HG02642 (cell line): ENCODE measurements at regions not wholly inside any gene's neighbourhood (a gene's known extent, or its start where the extent isn't known, plus 50 kb on each side); places are given as distances from the start of the nearest gene placed in this dataset.
"Not testable (repeated sequence)": the region's sequence is repeated elsewhere in the genome, so short reads cannot be mapped to it uniquely, and the experiment has no call there.

Experiments
- ATAC-seq: cut with Tn5 transposase; IDR thresholded peaks from one replicate; pipeline ENCODE4 v1.9.1; 2021; ENCODE audit warnings: mild to moderate bottlenecking; ENCODE audit not compliant: unreplicated experiment, poor library complexity

DNA sequence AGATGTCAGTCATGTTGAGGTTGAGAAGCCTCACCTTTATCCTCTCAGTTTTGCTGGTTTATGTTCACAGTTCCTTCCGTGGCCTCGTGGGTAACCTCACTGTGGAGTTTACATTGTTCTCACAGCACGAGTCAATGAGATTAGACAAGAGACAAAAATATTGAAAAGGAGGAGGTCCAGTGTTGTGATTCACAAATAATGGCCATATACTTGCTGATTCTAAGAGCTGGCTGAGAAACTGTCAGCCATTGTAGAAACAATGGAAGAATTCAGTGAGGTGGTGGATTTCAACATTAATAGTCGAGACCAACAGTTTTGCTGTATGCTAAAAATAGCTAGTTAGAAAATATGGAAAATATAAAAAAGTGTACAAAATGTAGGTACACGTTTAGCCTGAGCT, 176.4 kb upstream of the WSCD1 start:
- no peak for ATAC-seq

DNA sequence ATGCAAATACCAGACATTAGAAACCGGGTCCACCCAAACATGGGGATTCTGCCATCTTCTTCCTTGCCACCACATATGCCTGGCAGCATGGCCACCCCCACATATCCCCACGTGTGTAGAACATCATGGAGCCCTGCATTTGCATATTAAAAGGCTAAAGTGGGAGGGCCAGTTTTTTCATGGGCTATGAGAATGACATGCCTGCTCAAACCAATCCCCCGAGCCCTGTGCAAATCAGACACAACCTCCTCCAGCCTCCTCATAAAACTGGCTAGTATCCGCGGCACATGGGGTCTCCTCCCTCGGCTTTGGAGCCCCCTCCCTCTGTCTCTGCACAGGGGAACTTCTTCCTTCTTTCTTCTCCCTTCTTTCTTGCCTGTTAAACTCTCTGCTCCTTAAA, 174.9 kb upstream of the WSCD1 start:
- ATAC-seq, result no peak

DNA sequence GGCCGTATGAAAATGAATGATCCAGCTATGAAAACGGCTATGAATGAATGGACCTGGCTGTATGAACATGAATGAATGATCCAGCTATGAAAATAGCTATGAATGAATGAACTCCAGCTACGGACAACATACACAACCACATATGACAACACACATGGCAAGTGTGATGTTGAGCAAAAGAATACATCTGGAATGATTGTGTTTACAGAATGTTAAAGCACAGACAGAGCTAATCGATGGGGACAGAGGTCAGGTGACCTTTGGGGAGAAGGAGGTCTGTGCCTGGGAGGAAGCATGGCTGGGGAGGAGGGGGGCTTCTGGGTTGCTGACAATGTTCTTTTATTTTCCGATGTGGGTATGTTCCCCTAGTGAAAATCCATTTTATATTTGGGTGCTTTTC, 174.0 kb upstream of the WSCD1 start:
- ATAC-seq, result no peak

DNA sequence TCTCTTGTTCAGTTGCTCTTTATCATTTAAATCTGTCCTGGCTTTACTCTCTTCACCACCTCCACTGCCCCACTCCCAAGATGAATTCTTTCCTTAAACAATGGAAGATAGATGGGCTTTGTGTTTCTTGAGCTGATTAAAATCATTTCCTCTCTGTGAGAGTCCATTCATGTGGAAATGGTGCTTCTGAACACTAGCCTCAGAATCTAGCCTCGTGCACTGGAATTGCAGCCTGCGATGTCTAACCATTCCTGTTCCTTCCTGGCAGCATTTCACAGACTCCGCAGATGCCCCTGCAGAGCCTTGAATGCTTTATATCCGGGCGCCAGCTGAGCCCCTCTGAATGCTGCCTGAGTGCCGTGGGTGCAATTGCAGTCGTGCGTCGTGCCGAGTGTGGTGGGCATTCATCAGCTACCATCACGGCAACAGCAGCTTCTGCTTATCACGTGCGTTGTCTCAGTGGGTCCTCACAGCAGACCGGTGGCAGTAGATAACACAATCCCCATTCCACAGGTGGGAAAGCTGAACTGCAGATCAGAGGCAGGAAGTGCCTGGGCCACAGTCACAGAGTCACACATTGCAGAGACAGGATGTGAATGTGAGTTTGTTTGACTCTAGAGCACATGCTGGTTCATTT, 172.8 kb upstream of the WSCD1 start:
- ATAC-seq, result no peak

DNA sequence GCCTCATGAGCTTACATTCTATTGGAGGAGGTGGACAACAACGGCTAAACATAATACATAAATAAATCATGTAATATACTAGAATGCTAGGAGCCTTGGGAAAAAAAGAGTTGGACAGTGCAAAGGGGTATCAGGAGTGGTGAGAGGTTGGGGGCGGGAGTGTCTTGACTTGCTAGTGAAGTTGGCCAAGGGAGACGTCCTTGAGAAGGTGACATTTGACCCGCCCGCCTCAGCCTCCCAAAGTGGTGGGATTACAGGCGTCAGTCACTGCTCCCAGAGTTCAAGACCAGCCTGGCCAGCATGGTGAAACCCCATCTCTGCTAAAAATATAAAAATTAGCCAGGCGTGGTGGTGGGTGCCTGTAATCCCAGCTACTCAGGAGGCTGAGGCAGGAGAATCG, 172.2 kb upstream of the WSCD1 start:
- not testable (repeated sequence) for ATAC-seq

DNA sequence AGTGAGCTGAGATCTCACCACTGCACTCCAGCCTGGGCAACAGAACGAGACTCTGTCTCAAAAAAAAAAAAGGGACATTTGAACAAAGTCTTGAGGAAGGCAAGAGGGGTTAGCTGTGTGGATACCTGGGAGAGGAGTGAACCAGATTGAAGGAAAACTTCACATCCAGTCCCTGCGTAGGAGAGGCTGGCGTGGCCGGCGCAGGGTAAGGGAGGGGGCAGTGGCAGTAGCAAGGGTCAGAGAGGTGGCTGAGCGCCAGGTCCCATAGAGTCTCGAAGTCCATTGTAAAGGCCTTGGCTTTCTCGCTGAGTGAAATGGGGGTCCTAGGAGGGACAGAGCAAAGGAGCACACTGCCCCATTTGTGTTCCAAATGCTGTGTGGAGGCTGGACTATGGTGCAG, 171.8 kb upstream of the WSCD1 start:
- ATAC-seq, result no peak

DNA sequence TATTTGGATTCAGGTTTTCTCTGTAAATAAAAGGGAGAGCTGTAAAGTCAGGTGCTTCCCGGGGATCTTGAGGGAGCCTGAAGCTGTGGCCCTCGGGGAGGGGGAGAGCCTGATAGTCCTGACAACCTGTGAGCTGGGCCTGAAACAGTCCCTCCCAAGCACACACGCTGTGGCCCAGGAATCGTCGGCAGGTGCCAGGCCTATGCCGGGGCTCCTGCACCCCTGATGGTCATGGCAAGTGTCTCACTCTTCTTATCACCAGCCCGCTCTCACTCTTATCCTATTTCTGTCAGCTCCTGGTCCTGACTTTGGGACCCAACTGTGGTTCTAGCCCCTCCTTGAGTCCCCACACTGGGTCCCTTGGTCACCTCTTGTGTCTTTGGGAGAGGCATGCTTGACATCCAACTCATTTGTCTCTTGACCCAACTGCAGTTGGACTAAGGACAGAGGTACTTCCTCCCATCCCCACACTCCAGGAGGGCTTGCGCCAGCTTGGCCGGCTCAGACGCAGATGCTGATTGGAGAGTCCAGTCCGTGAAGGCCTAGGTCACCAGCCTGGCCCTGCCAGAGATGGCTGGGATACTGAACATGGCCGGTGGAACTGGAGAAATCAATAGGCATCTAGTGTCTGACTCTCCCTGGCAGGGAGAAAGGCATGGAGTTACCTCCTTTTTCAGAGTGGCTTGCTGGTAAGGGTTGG, 170.5 kb upstream of the WSCD1 start:
- ATAC-seq, result no peak

DNA sequence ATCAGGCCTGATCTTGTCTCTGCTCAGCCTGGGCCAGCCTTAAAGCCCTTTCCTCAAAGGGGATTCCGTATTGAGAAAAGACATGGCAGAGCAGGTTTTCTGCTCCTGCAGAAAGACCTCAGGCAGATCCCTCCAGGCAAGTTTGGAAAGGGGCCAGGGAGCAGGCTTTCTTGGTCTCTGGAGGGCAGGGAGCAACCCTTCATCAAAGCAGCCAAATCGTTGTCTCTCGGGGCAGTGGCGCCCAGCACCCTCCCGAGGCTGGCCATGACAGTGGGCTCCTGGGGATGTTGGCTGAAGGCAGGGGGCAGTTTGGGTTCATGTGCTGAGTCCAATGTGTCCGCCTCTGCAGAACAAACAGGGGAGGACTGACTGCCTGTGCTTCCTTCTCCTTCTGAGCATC, 168.4 kb upstream of the WSCD1 start:
- ATAC-seq, result no peak

DNA sequence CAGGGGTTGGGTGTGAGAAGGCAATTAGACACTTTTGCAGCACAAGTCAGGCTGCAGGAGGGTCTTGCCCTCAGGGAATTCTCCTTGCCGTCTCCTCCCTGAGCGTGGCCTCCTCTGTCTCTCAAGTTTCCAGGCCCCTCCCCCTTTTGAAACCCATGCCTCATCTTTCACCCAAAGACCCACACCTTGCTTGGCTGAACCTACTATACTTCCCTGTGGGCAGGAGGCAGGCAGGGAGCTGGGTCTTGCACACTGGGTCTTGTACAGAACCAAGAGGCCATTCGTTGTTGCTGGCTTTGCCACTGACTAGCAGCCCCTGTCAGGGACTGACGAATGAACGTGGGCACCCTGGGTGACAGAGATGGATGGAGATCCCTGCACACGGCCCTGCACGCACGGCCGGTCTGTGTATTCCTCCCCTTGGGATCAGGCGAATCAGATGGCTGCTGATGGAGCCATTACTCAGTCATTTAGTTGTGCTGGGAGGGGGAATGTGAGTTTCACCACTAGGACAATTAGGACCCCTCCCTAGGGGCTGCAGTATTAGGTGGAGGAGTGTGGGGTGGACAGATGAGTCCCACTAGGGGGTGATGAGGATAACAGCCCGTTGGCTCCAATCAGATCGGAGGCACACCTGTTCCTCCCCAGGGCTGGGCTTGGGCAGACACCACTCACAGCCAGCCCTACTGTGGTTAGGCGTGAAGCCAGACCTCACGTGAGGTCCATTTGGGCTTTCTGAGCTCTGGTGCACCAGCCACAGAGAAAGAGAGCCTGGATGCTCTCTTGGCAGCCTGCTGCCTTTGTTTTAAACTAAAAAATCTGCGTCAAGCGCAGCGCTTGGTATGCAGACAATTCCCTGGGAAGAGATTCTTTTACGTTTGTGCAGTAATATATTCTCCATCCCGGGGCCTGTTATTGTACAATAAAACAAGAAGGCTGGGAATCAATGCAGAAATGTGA, 167.7 kb upstream of the WSCD1 start:
- no peak for ATAC-seq

DNA sequence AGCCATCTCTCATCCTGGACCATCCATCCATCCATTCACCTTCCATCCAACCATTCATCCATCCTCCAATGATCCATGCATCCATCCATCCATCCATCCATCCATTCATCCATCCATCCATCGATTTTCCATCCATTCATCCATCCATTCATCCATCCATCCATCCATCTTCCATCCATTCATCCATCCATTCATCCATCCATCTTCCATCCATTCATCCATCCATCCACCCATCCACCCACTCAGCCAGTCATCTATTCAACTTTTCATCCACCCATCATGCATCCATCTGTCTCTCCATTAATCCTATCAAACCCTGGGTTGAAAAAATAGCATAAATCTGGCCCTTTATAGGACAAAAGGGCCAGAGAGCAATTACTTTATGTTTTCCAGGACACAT, 158.3 kb upstream of the WSCD1 start:
- ATAC-seq, result no peak

DNA sequence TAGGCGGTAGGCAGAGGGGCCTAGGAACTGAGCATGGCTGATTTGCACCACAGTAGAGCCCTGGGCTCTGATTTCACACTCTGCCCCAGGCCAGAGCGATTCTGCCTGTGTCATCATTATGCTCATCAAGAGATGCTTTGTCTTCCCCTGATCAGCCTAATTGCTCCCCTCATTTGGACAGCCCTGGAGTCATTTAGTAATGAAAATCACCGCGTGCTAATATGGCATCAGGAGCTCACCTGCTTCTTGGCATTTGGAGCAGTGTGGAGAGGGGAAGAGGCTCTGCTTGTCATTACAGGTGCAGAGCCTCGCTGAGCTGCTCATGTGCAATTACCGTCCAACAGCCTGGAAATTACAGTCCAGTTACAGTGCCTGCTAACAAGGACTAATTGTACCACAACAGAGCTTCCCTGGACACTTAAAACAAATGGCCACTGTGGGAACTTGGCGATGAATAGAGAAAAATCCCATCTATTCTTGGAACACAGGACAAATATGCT, 157.1 kb upstream of the WSCD1 start:
- no peak for ATAC-seq

DNA sequence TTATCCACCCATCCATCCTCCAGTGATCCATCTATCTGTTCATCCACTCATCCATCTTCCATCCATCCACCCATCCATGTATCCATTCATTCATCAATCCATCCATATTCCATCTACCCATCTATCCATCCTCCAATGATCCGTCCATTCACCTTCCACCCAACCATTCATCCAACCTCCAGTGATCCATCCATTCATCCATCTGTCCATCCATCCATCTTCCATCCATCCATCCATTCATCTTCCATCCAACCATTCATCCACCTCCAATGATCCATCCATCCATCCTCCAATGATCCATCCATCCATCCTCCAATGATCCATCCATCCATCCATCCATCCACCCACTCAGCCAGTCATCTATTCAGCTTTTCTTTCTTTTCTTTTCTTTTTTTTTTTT, 156.5 kb upstream of the WSCD1 start:
- ATAC-seq, result no peak

DNA sequence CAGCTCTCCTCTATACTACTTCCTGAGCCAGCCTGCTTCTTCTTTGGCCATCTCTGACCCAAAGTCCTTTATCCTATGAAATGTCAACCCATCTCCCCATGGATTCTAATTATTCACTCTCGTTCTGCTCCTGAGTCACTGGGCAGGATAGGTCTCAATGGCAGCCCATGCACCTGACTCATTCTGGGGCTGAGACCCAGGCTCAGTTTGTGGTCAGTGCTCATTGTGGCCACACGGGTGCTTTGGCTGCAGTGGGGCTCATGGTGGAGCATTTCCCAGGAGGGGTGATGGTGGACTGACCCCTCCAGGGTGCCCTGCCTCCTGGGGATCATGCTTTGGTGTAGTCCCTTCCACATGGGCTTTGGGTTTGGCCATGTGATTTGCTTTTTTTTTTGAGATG, 154.8 kb upstream of the WSCD1 start:
- ATAC-seq, result no peak

DNA sequence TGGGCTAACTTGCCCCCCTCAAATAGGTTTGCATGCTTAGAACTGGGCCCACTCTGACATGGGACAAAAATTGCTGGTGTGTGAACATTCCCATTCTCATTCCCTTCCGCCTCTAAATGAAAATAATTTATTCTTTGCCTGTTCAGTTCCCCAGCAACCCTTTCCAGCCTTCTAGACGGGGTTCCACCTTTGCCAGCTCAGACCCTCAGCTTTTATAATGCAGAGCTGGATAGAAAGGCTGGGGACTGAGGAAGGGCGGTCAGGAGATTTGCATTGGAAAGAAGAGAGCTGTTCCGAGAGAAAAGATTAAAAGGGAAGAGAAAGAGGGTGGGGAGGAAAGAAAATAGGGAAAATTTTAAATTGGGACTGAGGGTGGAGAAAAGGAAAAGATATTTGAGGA, 151.1 kb upstream of the WSCD1 start:
- no peak for ATAC-seq

DNA sequence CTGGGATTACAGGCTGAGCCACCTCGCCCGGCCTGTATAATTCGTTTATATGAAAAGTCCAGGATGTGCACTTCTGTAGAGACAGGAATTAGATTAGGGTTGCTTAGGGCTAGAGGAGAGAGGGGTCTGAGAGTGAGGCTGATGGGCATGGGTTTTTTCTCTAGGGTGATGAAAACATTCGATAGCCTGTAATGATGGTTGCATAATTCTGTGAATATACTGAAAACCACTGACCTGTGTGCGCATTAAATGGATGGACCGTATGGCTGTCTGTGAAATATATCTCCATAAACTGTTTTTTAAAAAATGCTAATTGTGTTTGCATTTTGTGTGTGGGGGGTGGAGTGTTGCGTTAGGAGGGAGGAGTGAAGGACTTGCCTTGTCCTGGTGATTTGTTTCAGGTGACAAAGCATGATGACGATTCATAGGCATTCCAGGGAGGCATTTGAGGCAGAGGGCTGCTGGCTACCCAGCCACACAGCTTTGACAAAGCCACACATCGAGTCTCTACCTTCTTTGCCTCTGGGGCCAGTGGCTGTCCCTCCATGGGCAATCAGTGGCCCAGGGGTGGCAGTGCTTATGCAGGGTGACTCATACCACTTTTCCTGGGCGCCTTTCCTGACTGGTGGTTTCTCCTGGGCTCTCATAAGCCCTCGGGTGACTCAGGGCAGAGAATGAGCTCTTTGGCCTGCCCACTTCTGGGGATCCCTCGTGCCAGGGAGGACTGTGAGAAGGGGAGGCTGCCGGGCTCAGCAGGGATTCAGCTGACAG, 148.5 kb upstream of the WSCD1 start:
- no peak for ATAC-seq

DNA sequence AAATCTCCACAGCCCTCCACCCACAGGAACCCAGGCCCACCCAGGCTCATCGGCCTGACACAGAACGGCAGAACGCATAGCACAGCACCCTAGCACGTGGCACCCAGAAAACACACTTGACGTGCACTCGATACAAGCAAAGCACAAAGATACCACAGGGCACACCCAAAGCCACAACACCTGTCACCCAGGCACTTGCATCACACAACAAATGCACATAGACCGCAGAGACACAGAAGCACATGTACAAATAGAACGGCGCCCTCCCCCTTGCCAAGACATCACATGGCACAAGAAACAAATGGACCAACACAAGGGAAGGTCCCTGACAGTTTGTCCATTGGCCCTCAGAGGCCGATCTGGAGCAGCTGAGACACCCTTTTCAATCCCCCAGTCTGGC, 147.7 kb upstream of the WSCD1 start:
- no peak for ATAC-seq

DNA sequence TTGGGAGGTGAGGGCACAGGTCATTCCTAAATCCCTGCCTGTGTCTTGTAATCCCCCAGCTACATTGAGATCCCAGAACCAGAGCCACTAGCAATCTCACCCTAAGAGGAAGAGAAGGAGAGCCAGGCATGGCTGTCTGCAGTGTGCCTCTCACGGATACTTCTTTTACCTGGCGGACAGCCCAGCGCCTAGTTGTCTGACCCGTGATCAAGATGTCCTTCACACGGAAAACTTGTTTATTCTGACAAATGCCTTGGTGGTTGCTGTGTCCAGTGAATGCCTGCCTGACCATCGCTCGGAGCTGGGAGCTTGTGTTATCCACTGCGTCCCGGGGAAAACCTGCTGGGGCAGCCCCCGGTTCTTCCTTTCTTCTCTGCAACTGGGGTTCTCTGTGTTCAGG, 140.5 kb upstream of the WSCD1 start:
- no peak for ATAC-seq

DNA sequence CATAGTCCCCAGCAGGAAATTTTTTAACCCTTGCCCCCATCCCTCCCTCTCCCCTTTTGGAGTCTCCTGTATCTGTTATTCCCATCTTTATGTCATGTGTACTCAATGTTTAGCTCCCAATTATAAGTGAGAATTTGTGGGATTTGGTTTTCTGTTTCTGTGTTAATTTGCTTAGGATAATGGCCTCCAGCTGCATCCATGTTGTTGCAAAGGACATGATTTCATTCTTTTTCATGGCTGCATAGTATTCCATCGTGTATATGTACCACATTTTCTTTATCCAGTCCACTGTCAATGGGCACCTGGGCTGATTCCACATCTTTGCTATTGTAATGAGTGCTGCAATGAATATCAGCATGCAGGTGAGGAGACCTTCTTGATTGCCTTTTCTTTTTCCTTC, 139.6 kb upstream of the WSCD1 start:
- not testable (repeated sequence) for ATAC-seq

DNA sequence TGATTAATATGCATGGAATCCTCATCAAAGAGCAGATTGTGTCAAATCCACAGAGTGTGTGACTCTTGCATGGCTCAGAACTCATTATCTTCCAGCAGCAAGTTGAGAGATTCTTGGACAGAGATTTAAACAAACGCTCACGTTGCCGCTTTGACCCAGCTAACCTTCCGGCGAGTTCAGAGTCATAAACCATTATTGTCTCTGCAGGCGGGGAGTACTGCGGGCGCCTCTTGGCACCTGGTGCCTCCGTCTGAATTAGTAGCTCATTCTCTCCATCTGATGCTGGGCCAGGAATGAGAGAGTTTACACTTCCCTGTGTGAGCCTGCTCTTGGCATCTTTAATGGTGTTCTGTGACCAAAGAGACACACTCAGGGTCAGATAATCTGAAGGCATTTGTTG, 138.6 kb upstream of the WSCD1 start:
- ATAC-seq, result no peak

DNA sequence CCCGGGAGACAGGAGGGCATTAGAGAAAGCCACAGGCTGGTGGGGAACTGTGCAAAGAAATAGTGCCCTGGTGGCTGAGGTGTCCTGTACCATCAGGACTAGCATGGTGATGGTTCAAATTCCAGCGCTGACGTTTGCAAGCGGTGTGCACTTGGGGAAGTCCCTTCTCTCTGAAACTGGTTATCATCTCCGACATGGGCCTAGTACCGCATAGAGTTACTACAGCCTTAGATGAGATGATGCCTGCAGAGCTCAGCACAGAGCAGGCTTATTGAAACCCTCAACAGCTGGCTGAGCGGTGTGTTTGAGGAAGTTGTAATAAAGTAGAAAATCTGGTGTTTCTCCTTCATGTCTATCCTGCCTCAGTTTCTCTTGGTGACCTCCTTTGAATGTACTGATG, 136.7 kb upstream of the WSCD1 start:
- no peak for ATAC-seq
